ENCODE measurements at regions not wholly inside any gene's neighbourhood (a gene's known extent, or its start where the extent isn't known, plus 50 kb on each side); places are given as distances from the start of the nearest gene placed in this dataset.

GRCh38 chr4:89582756-89583505 lies 254.0 kb downstream of the SNCA start:
- H3K9me2 ChIP-seq (replicated peaks; ENCODE audit: control insufficient read depth, low read length), result no peaks in the 10 kb centered on the region
- TF ChIP-seq CTCF (IDR thresholded peaks at IDR 0.05; ENCODE audit: low read depth, low read length, poor library complexity, severe bottlenecking) (no peak), EZH2phosphoT487 (IDR thresholded peaks at IDR 0.05; ENCODE audit: borderline replicate concordance, low read length) (no peak)
- H3K4me1 ChIP-seq (ENCODE audit: control insufficient read depth, low read length), result no peaks in the 10 kb centered on the region
- H3F3A ChIP-seq (ENCODE audit: control insufficient read depth, insufficient read depth), result no peaks in the 10 kb centered on the region
- H3K36me3 ChIP-seq (ENCODE audit: control insufficient read depth, low read length), result no peaks in the 10 kb centered on the region
- H3K9me3 ChIP-seq (ENCODE audit: control insufficient read depth, insufficient read depth, low read length), result no peaks in the 10 kb centered on the region
- H3K79me2 ChIP-seq (ENCODE audit: control insufficient read depth, low read length), result no peaks in the 10 kb centered on the region
- no peak overlapping the region for H3K4me2 ChIP-seq (ENCODE audit: low read length)
- H3K4me3 ChIP-seq (ENCODE audit: low read length), result no peak overlapping the region
- H3K27me3 ChIP-seq (ENCODE audit: control insufficient read depth, low read length), result no peaks in the 10 kb centered on the region
- no peak overlapping the region for H3K27ac ChIP-seq (ENCODE audit: low read depth, low read length)
- H4K20me1 ChIP-seq (ENCODE audit: control insufficient read depth, insufficient read depth, low read depth, low read length), result no peaks in the 10 kb centered on the region

- TF ChIP-seq EZH2phosphoT487 (IDR thresholded peaks at IDR 0.05; ENCODE audit: borderline replicate concordance, low read length) (no peak), CTCF (IDR thresholded peaks at IDR 0.05; ENCODE audit: low read depth, low read length, poor library complexity, severe bottlenecking) (no peak)
- H3K4me1 ChIP-seq (ENCODE audit: control insufficient read depth, low read length), result no peaks in the 10 kb centered on the region
- no peaks in the 10 kb centered on the region for H3K36me3 ChIP-seq (ENCODE audit: control insufficient read depth, low read length)
- no peaks in the 10 kb centered on the region for H4K20me1 ChIP-seq (ENCODE audit: control insufficient read depth, insufficient read depth, low read depth, low read length)
- no peak overlapping the region for H3K4me3 ChIP-seq (ENCODE audit: low read length)
- H3K79me2 ChIP-seq (ENCODE audit: control insufficient read depth, low read length), result no peaks in the 10 kb centered on the region
- H3K9me3 ChIP-seq (ENCODE audit: control insufficient read depth, insufficient read depth, low read length), result no peaks in the 10 kb centered on the region
- H3K27ac ChIP-seq (ENCODE audit: low read depth, low read length), result no peak overlapping the region
- no peaks in the 10 kb centered on the region for H3F3A ChIP-seq (ENCODE audit: control insufficient read depth, insufficient read depth)
- no peaks in the 10 kb centered on the region for H3K27me3 ChIP-seq (ENCODE audit: control insufficient read depth, low read length)
- no peak overlapping the region for H3K4me2 ChIP-seq (ENCODE audit: low read length)
- no peaks in the 10 kb centered on the region for H3K9me2 ChIP-seq (replicated peaks; ENCODE audit: control insufficient read depth, low read length)
Observed at GRCh38 chr4:89579771-89580170, 257.2 kb downstream of the SNCA start.

GRCh38 chr4:89576246-89576645 lies 260.7 kb downstream of the SNCA start:
- no peaks in the 10 kb centered on the region for H3F3A ChIP-seq (ENCODE audit: control insufficient read depth, insufficient read depth)
- H3K4me3 ChIP-seq (ENCODE audit: low read length), result no peak overlapping the region
- no peaks in the 10 kb centered on the region for H3K4me1 ChIP-seq (ENCODE audit: control insufficient read depth, low read length)
- no peaks in the 10 kb centered on the region for H3K36me3 ChIP-seq (ENCODE audit: control insufficient read depth, low read length)
- no peak for TF ChIP-seq EZH2phosphoT487 (IDR thresholded peaks at IDR 0.05; ENCODE audit: borderline replicate concordance, low read length)
- no peak for TF ChIP-seq CTCF (IDR thresholded peaks at IDR 0.05; ENCODE audit: low read depth, low read length, poor library complexity, severe bottlenecking)
- H3K27ac ChIP-seq (ENCODE audit: low read depth, low read length), result no peak overlapping the region
- H3K4me2 ChIP-seq (ENCODE audit: low read length), result no peak overlapping the region
- no peaks in the 10 kb centered on the region for H3K9me2 ChIP-seq (replicated peaks; ENCODE audit: control insufficient read depth, low read length)
- no peaks in the 10 kb centered on the region for H4K20me1 ChIP-seq (ENCODE audit: control insufficient read depth, insufficient read depth, low read depth, low read length)
- H3K9me3 ChIP-seq (ENCODE audit: control insufficient read depth, insufficient read depth, low read length), result no peaks in the 10 kb centered on the region
- H3K27me3 ChIP-seq (ENCODE audit: control insufficient read depth, low read length), result no peaks in the 10 kb centered on the region
- H3K79me2 ChIP-seq (ENCODE audit: control insufficient read depth, low read length), result no peaks in the 10 kb centered on the region

All from DOHH2 (cell line).